ENCODE measurements at regions not wholly inside any gene's neighbourhood (a gene's known extent, or its start where the extent isn't known, plus 50 kb on each side); places are given as distances from the start of the nearest gene placed in this dataset.

DNA sequence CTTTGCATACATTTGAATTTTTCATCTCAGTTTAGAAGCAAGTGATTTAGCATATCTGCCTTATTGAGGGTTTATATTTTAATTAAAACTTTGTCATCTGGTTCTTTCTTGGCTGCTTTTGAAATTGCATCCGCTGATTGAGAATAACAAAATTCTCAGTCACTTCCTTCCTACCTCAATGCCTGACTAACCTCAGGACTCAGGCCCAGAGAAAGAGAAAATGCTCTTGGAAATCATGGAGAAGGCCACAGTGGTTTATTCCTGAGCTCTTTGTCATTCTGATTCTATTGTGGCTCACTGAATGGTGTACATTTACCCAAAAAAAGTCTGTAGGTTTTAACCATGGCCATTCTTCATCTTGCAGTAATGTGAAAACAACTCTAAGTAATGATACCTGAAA, 533.9 kb downstream of the TBL1XR1 start:
- Histone ChIP-seq H3K27ac (no peak overlapping the region), H3K36me3 (ENCODE audit: insufficient read depth in 1 of 2, low read depth in 1 of 2) (no peaks in the 10 kb centered on the region), H3K9me3 (no peaks in the 10 kb centered on the region), H3K4me3 (no peak overlapping the region), H3K27me3 (ENCODE audit: insufficient read depth in 3 of 3, low read length in 2 of 3) (no peaks in the 10 kb centered on the region), H3K4me1 (no peaks in the 10 kb centered on the region)
- intact Hi-C loops (cut with DNase I): no loop called here
- no peak for DNase-seq
- TF ChIP-seq, protein P1, sequence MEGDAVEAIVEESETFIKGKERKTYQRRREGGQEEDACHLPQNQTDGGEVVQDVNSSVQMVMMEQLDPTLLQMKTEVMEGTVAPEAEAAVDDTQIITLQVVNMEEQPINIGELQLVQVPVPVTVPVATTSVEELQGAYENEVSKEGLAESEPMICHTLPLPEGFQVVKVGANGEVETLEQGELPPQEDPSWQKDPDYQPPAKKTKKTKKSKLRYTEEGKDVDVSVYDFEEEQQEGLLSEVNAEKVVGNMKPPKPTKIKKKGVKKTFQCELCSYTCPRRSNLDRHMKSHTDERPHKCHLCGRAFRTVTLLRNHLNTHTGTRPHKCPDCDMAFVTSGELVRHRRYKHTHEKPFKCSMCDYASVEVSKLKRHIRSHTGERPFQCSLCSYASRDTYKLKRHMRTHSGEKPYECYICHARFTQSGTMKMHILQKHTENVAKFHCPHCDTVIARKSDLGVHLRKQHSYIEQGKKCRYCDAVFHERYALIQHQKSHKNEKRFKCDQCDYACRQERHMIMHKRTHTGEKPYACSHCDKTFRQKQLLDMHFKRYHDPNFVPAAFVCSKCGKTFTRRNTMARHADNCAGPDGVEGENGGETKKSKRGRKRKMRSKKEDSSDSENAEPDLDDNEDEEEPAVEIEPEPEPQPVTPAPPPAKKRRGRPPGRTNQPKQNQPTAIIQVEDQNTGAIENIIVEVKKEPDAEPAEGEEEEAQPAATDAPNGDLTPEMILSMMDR (IDR thresholded peaks at IDR 0.05): no peak
- ATAC-seq: no peak
- 63 to 80% (median 76%) methylated on average over 1 of the region's 1 CpG for WGBS, 3 donors

DNA sequence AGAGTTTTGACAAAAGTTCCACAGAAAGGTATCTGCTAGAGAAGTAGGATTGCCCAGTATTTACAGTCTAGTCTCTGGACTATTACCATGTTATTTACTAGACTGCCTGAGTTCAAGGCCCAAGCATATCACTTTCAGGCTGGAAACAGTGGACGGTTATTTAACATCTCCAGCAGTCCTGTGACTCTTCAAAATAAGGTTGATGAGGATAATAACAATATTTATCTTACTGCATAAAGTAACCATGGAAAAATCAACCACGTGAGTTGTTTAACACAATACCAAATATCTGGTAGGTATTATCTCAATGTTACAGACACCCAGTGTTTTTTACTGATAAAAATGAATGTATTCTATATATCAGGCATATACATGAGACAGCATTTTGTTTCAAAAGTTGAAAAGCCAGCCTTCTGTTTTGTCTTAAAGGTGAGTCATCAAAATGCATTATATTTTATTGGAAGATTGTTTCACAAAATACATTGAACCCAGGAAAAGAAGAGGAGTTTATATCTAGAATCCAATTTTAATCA, 535.8 kb downstream of the TBL1XR1 start:
- Histone ChIP-seq H3K4me1 (no peaks in the 10 kb centered on the region), H3K27ac (no peak overlapping the region), H3K4me3 (no peak overlapping the region), H3K36me3 (ENCODE audit: insufficient read depth in 1 of 2, low read depth in 1 of 2) (no peaks in the 10 kb centered on the region), H3K9me3 (no peaks in the 10 kb centered on the region), H3K27me3 (ENCODE audit: insufficient read depth in 3 of 3, low read length in 2 of 3) (no peaks in the 10 kb centered on the region)
- TF ChIP-seq, protein P1 (IDR thresholded peaks at IDR 0.05): no peak
- DNase-seq: no peak
- intact Hi-C loops (cut with DNase I): no loop called here
- 76 to 92% (median 79%) methylated on average over 2 of the region's 2 CpGs for WGBS, 3 donors
- ATAC-seq: no peak

DNA sequence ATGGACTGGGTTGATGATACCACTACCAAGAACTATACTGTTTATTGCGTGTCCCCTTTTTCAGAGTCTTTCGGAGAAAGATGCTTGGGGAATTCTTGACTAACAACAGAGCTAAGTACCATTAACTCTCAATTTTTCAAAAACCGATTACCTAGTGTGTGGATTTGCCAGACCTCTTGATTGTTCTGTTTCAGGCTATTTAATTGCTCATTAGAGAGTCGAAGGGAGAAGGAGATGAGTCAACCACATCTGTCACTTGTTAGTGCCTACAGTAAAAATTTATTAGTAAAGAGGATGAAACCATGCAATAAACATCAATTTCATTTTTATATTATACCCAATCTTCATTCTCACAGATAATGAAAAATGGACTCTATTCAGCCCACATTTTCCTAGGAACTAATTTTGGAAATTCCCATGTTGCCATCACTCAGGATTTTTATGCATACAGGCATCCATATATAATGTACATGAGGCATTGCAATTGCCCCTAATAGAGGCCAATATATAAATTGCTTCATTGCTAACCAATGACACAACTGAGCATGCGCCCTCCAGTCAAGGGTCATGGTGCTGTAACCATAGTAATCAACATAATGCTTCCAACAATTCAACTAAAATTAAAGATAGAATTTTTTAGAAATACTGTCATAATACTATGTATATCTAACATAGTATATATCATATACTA, 541.7 kb downstream of the TBL1XR1 start:
- Histone ChIP-seq H3K9me3 (no peaks in the 10 kb centered on the region), H3K4me1 (no peaks in the 10 kb centered on the region), H3K27ac (no peak overlapping the region), H3K36me3 (ENCODE audit: insufficient read depth in 1 of 2, low read depth in 1 of 2) (no peaks in the 10 kb centered on the region), H3K27me3 (ENCODE audit: insufficient read depth in 3 of 3, low read length in 2 of 3) (no peaks in the 10 kb centered on the region), H3K4me3 (no peak overlapping the region)
- WGBS, 3 donors: 52 to 62% (median 55%) methylated on average over 5 of the region's 5 CpGs
- TF ChIP-seq, protein P1 (IDR thresholded peaks at IDR 0.05): no peak
- ATAC-seq: no peak
- intact Hi-C loops (cut with DNase I): no loop called here
- DNase-seq: no peak

DNA sequence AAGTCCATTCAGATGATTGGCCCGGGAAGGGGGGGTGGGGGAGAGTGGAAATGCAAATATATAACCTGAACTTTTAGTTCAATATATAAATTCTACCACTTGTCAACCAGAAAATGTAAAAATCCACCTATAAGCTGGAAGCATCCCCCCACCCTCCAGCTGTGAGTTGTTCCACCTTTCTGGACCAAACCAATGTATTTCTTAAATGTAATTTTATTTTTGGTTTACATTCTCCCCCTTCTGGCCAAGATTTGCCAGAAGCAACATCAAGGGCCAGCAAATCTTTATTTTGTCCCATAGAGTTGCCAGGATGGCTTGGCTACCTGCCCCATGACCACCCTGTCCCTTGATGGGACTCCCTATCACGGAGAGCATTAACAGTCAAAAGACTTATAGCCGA, 545.7 kb downstream of the TBL1XR1 start:
- Histone ChIP-seq H3K4me3 (no peak overlapping the region), H3K27me3 (ENCODE audit: insufficient read depth in 3 of 3, low read length in 2 of 3) (no peaks in the 10 kb centered on the region), H3K9me3 (no peaks in the 10 kb centered on the region), H3K4me1 (no peaks in the 10 kb centered on the region), H3K36me3 (ENCODE audit: insufficient read depth in 1 of 2, low read depth in 1 of 2) (no peaks in the 10 kb centered on the region), H3K27ac (no peak overlapping the region)
- TF ChIP-seq, protein P1 (IDR thresholded peaks at IDR 0.05): no peak
- WGBS, 3 donors: 83 to 88% (median 84%) methylated on average over 3 of the region's 3 CpGs
- no peak for DNase-seq
- no peak for ATAC-seq
- intact Hi-C loops (cut with DNase I): no loop called here

DNA sequence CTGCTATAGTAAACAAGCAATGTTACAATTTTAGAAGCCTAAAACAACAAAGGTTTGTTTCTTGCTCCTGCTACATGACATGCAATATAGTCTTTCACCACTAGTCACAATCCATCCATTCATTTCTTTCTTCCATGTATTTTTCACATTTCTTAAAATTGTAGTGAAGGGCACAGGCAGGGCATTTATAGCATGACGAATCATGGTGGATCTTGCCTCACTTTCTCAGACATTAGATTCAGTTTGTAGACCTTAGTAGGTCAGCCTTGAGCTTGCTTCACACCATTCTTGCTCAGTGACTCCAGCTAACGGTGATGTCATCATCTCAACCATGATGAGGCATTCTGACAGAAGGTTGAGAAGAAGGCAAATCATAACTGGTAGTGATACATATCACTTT, 546.8 kb downstream of the TBL1XR1 start:
- ATAC-seq: no peak

More for the DNA sequence above, 546.8 kb downstream of the TBL1XR1 start:
- DNase-seq: no peak
- Histone ChIP-seq H3K9me3 (no peaks in the 10 kb centered on the region), H3K27me3 (ENCODE audit: insufficient read depth in 3 of 3, low read length in 2 of 3) (no peaks in the 10 kb centered on the region), H3K27ac (no peak overlapping the region), H3K4me1 (no peaks in the 10 kb centered on the region), H3K36me3 (ENCODE audit: insufficient read depth in 1 of 2, low read depth in 1 of 2) (no peaks in the 10 kb centered on the region), H3K4me3 (no peak overlapping the region)
- intact Hi-C loops (cut with DNase I): no loop called here
- TF ChIP-seq, protein P1 (IDR thresholded peaks at IDR 0.05): no peak
- 43 to 47% (median 43%) methylated on average over 2 of the region's 2 CpGs for WGBS, 3 donors

All from psoas muscle (tissue), 7 donors.